NCI-H2107 (cell line): ENCODE measurements at regions not wholly inside any gene's neighbourhood (a gene's known extent, or its start where the extent isn't known, plus 50 kb on each side); places are given as distances from the start of the nearest gene placed in this dataset.
"Not testable (repeated sequence)": the region's sequence is repeated elsewhere in the genome, so short reads cannot be mapped to it uniquely, and the experiment has no call there.

Source experiments
- DNase-seq: peaks from one replicate; lab custom pipeline; 2025; lab: John Stamatoyannopoulos, UW

DNA sequence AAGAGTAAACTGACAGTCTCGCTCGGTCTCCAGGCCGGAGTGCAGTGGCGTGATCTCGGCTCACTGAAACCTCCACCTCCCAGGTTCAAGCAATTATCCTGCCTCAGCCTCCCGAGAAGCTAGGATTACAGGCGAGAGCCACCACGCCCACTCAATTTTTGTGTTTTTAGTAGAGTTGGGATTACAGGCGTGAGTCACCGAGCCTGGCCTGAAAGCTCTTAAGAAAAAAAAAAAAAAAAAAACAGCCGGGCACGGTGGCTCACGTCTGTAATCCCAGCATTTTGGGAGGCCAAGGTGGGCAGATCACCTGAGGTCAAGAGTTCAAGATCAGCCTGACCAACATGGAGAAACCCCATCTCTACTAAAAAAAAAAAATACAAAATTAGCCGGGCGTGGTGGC is 55.3 kb upstream of the THOC2 start:
- DNase-seq: not testable (repeated sequence)

DNA sequence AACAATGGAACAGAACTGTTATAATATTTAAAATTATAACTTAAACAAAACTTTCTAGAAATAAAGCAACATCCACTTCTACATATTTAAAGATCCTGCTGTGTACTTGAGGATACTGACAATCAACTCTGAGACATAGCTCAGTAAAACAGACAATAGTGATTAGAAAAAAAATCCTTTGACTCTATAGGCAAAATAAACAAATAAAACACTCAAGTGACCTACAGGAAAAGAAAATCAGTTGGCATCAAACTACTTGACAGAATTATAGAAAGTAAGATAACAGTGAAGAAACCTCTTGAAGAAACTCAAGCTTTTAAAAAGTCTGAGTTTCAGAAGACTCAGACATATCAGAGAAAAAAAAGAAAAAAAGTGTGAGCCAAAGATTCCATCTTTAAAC is 55.9 kb upstream of the THOC2 start:
- DNase-seq: no peak

DNA sequence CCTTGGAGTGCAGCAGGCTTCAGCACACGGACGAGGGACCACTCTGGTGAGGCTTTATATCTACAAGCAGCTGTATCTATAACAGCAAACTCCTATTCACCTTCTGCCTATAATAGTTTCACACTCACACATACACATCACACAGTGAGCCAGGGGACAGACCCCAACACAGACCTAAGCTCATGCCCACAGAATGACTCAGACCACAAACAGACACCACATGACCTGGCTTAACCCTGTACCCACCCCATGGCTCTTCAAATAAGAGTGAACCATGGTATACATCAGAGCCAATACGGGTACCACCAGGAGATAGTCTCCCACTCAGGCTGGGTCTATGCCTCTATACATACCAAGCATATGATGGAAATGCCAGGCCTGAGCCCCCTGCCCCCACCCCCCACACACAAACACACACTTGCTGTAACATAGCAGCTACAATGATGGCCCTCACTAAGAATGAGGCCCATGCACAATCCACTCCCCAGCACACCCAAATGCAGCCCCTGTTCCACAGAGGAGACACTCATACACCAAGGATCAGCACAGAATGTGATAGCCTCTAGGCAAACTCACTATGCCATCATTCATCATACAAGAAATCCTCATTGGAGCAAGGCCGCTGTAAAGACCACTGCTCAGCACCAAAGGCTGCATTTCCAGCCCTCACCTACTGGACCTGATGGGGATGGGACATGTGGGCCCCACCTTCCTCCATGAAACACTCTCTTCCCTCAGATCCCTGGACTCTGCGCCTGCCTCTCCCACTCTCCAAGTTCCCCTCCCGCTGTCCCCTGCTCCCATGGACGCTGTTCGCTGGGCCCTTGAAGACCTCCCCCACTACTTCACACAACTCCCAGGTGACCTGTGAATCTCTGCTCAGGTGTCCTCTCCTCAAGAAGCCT is 62.1 kb upstream of the XIAP start:
- DNase-seq: no peak

DNA sequence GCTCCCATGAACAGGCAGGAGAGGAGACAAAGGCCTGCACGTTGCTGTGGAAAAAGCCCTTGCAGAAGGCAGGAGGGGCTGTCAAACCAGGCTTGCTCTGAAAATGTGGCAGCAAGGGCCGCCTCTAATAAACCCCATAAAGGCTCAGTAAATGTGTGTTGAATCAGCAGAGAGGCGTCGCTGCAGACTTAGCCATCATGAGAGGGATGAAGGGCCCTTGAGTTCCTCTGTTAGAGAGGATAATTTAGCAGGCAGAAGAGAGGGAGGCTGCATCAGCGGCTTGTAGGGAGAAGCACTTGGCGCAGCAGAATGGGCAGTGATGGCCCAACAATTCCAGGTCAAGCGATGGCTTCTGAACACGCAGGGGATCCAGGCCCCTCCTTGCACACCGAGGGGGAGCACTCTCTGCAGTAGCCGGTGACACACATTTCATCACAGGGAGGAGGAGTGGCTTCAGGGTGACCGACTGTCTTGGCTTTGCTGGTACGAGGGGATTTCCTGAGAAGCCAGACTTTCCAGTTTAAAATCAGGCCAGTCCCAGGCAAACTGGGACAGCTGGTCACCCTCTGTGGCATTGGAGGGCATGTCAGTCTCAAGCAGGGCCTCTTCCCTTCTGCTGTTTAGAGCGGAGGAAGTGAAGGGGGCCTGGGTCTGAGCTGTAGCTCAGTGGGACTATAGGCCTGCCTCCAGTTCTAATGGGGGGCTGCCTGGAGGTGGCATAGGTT is 61.0 kb upstream of the XIAP start:
- DNase-seq: peak; percentile 6

DNA sequence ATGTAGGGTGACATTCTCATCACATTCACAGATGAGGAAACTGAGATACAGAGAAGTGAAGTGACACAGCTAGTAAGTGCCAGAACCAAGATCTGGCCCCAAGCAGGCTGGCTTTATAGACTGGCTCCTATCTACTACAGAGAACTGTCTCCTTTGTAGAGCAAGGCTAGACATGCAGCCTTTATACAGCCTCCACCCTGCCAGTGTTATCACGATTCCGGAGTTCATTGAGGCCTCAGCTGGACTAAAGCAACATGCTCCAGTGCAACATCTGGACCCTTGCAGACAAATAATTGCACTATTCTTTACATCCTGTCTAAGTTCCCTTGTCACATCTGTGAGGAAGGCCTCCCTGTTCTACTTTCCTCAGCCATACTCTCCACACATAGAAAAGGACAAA is 58.0 kb upstream of the XIAP start:
- no peak for DNase-seq

DNA sequence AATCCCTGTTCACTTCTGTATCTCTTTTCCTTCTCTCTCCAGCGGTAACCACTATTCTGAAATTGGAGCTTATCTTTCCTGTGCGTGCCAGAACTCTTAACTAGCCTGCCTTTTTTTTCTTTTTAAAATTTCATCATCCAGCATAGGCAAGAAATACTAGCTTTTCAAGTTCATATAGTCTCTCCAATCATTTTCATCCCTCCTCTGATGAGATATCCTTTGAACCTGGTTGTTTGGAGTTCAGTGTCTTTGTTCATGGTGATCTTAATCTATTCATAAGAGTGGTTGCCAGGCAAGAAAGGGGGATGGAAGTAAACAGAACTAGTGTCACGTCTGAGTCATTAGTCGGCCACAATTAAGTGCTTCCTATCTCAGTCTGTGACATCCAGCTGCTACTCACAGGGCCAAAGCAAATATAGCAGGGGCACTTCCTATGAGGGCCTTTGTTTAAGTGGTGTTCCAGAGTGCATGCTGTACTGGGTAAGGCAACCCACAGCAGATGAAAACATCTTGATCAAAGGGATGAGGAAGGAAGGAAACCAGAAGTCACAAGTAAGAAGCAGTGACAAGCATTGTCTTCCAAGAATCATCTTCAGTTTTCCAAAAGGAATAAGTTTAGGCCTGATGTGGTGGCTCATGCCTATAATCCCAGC is 56.4 kb upstream of the XIAP start:
- DNase-seq: peak; percentile 2

DNA sequence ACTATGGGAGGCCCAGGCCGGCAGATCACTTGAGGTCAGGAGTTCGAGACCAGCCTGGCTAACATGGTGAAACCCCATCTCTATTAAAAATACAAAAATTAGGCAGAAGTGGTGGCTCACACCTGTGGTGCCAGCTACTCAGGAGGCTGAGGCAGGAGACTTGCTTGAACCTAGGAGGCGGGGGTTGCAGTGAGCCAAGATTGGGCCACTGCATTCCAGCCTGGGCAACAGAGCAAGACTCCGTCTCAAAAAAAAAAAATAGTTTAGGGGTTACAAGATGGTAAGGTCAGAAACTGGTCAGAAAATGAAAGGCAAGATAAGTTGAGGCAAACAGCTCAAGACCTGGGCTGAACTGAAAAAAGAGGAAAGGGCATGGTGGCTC is 55.9 kb upstream of the XIAP start:
- DNase-seq: not testable (repeated sequence)

DNA sequence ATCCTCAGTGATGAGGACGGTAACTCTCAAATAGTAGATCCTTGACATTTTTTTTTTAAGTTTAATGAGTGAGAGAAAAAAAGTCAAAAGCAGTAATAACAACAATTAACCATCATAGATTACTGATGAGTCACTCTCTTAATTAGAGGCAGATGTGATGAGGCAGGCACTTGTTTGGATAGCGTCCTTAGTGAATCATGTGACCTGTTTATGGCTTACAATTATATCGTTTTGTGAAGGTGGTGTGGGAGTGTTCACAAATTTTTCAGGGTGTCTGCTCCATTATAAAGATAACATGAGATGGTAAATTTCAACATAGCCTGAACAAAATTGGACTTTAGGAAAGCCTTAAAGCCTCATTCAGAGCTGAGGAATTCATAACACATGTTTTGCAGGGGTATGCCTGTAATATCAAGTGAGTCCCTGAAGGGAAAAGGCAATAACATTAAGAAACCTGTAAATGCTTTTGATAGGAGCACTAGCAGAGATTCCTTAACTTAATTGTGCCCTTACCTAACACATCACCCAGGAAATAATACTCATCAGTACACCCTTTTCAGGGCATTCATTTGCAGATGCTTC is 51.9 kb upstream of the XIAP start:
- no peak for DNase-seq

DNA sequence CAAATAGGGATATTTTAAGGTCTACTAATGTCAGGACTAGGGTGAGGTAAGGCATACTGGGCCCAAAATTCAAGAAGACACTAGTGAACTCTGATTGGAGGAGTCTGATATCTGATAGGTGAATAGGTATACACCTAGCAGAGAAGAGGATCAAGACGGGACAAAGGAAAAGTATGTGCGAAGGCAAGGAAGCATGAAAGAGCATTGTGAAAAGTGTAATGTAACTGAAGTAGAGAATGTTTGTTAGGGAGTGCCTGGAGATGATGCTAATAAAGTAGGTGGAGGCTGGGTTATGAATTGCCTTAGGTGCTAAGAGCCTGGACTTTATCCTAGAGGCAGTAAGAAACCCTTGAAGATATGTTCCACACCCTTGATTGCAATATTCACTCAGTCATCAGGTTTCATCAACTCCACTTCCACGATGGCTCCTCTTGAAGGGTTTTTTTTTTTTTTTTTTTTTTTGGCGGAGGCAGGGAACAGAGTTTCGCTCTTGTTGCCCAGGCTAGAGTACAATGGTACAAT is 49.9 kb upstream of the XIAP start:
- no peak for DNase-seq
